Right lobe of liver (tissue), 4 donors: ENCODE measurements at regions not wholly inside any gene's neighbourhood (a gene's known extent, or its start where the extent isn't known, plus 50 kb on each side); places are given as distances from the start of the nearest gene placed in this dataset.

Source experiments
- POLR2A ChIP-seq: fragments of 450-650 bp; IDR thresholded peaks from one replicate; pipeline ENCODE4 v1.6.1; 2017; ENCODE audit warnings: antibody characterized with exemption, mild to moderate bottlenecking
- TF ChIP-seq, protein P1 (sequence below), 4 donors: fragments of 200-600 bp in 3 of 4; fragments of 450-650 bp in 1 of 4; IDR thresholded peaks; one replicate each; pipeline versions ENCODE4 v1.5.1 to v1.8.0; 2016 to 2022; ENCODE audit warnings: antibody characterized with exemption in 4 of 4, mild to moderate bottlenecking in 2 of 4
- donor health status: DM: no; HTN: no; CAD: no.
- donor health status: DM: no; HTN: no; CAD: no.
- donor health status: DM: no; HTN: yes; CAD: no.

GRCh38 chr1:22338071-22338765 lies 113.4 kb upstream of the ZBTB40 start:
- TF ChIP-seq, protein P1, sequence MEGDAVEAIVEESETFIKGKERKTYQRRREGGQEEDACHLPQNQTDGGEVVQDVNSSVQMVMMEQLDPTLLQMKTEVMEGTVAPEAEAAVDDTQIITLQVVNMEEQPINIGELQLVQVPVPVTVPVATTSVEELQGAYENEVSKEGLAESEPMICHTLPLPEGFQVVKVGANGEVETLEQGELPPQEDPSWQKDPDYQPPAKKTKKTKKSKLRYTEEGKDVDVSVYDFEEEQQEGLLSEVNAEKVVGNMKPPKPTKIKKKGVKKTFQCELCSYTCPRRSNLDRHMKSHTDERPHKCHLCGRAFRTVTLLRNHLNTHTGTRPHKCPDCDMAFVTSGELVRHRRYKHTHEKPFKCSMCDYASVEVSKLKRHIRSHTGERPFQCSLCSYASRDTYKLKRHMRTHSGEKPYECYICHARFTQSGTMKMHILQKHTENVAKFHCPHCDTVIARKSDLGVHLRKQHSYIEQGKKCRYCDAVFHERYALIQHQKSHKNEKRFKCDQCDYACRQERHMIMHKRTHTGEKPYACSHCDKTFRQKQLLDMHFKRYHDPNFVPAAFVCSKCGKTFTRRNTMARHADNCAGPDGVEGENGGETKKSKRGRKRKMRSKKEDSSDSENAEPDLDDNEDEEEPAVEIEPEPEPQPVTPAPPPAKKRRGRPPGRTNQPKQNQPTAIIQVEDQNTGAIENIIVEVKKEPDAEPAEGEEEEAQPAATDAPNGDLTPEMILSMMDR (IDR thresholded peaks at IDR 0.05): no peak
- no peak for TF ChIP-seq POLR2A
